NB4 (cell line): ENCODE measurements at regions not wholly inside any gene's neighbourhood (a gene's known extent, or its start where the extent isn't known, plus 50 kb on each side); places are given as distances from the start of the nearest gene placed in this dataset.
"Not testable (repeated sequence)": the region's sequence is repeated elsewhere in the genome, so short reads cannot be mapped to it uniquely, and the experiment has no call there.

ENCODE experiments used
- DNase-seq: peaks from one replicate; pipeline ENCODE4 v3.0.0; 2010; ENCODE audit warnings: low read depth
- H3K4me3 ChIP-seq: one replicate; pipeline ENCODE4 v1.5.1; 2011; ENCODE audit warnings: mild to moderate bottlenecking, low read depth, low read length, moderate library complexity
- MYC ChIP-seq: IDR thresholded peaks from 2 replicates; pipeline ENCODE4 v1.6.1; 2011; ENCODE audit warnings: low read depth, low read length
- POLR2A ChIP-seq: IDR thresholded peaks from 2 replicates; pipeline ENCODE4 v1.6.1; 2011; ENCODE audit warnings: mild to moderate bottlenecking; ENCODE audit not compliant: insufficient read length; ENCODE audit errors: extremely low read depth
- TF ChIP-seq, protein P1 (sequence below): IDR thresholded peaks from one replicate; pipeline ENCODE4 v1.5.1; 2012; ENCODE audit warnings: low read depth, low read length
- TF ChIP-seq, protein P2 (sequence below): IDR thresholded peaks from 2 replicates; pipeline ENCODE4 v1.6.1; 2011; ENCODE audit warnings: low read depth, low read length

DNA sequence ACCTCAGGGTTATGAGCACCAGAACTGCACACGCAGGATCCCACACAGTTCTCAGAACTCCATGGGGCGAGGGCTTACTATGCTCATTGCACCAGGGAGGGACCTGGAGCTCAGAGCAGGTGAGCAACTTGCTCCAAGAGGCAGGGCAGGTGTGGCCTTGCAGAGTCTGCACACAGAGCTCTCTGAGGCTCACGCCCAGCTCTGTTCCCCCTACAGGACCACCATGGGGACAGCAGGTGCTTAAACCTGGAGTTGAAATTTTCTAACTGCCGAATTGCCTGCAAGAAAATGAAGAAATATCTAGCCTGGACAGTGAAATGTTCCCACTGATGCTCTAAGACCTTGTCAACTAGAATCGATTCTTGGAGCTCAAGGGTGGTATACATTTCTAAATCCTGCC, 49.9 kb upstream of the MSMB start:
- peak; percentile 34 for DNase-seq
- H3K4me3 ChIP-seq, result not testable (repeated sequence)

GRCh38 chr10:46096446-46096845, 50.4 kb upstream of the MSMB start:
- DNase-seq, result no peak
- TF ChIP-seq, protein P1, sequence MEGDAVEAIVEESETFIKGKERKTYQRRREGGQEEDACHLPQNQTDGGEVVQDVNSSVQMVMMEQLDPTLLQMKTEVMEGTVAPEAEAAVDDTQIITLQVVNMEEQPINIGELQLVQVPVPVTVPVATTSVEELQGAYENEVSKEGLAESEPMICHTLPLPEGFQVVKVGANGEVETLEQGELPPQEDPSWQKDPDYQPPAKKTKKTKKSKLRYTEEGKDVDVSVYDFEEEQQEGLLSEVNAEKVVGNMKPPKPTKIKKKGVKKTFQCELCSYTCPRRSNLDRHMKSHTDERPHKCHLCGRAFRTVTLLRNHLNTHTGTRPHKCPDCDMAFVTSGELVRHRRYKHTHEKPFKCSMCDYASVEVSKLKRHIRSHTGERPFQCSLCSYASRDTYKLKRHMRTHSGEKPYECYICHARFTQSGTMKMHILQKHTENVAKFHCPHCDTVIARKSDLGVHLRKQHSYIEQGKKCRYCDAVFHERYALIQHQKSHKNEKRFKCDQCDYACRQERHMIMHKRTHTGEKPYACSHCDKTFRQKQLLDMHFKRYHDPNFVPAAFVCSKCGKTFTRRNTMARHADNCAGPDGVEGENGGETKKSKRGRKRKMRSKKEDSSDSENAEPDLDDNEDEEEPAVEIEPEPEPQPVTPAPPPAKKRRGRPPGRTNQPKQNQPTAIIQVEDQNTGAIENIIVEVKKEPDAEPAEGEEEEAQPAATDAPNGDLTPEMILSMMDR, result no peak
- TF ChIP-seq, protein P2, sequence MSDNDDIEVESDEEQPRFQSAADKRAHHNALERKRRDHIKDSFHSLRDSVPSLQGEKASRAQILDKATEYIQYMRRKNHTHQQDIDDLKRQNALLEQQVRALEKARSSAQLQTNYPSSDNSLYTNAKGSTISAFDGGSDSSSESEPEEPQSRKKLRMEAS, result no peak
- TF ChIP-seq POLR2A, result no peak
- no peak for TF ChIP-seq MYC
- no peak overlapping the region for H3K4me3 ChIP-seq

GRCh38 chr10:46096909-46097575, 51.0 kb upstream of the MSMB start:
- no peak overlapping the region for H3K4me3 ChIP-seq
- TF ChIP-seq, protein P2, result peak; percentile 38; the same call in 1 of the 2 replicates
- TF ChIP-seq MYC (0 out of 2 replicates have a peak, but pooled peaks have one; percentile 18), POLR2A (peak; percentile 27)
- TF ChIP-seq, protein P1, result no peak
- peak; percentile 74 for DNase-seq

DNA sequence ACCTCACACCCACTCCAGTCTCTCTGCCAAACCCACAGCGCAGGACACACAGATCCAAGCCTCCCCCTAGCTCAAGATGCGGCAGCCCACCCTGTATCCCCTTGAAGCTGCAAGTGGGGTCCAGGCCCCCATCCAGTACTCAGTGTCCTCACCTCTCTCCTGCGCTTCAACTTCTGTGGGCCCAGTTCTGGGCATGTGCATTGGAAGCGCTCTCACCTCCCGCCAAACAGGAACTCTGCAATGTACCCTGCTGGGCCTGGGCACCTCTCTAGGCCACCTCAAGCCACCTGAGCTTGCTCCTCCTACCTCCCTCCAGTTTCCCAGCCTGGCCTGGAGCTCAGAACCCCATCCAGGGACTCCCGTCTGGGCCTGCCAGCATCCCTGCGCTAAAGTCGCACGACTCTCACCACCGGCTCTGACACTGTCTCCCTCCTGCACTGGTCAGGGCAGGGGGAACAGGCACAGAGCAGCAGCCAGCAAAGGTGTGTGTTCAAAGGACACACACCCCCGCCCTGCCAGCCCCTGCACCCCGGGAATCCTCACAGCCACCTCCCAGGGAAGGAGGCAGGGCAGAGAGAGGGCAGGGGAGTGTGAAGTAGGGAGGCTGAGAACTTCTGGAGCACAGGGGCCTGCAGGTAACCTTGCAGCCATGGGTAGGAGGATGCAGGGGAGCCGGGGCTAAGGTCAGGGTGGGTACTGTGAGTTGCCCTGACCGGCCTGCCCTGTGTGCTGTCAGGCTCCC, 51.7 kb upstream of the MSMB start:
- DNase-seq, result no peak
- H3K4me3 ChIP-seq, result no peak overlapping the region
- TF ChIP-seq, protein P2, result no peak
- TF ChIP-seq MYC (no peak), POLR2A (no peak)
- TF ChIP-seq, protein P1, result no peak

GRCh38 chr10:46098386-46098785, 52.3 kb upstream of the MSMB start:
- TF ChIP-seq, protein P2, result no peak
- TF ChIP-seq, protein P1, result no peak
- no peak for TF ChIP-seq POLR2A
- no peak for TF ChIP-seq MYC
- no peak for DNase-seq
- no peak overlapping the region for H3K4me3 ChIP-seq

DNA sequence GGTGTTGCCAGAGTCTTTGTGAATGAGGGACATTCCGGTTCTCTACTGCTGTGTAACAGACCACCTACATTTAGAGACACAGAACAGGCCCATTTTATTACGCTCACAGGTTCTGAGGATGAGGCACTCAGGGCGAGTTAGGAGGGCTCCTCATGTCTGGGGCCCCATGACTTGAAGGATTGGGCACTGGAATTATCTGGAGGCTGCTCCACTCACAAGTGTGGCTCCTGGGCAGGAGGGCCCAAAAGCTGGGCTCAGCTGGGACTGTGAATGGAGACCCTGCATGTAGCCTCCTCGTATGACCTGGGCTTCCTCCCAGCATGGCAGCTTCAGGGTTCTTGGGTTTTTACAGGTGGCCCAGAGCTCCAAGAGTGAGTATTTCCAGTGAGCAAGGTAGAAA, 52.9 kb upstream of the MSMB start:
- DNase-seq, H3K4me3 ChIP-seq: not testable (repeated sequence)

GRCh38 chr10:46104071-46104585, 58.1 kb upstream of the MSMB start:
- no peak overlapping the region for H3K4me3 ChIP-seq
- no peak for TF ChIP-seq POLR2A
- DNase-seq, result no peak

DNA sequence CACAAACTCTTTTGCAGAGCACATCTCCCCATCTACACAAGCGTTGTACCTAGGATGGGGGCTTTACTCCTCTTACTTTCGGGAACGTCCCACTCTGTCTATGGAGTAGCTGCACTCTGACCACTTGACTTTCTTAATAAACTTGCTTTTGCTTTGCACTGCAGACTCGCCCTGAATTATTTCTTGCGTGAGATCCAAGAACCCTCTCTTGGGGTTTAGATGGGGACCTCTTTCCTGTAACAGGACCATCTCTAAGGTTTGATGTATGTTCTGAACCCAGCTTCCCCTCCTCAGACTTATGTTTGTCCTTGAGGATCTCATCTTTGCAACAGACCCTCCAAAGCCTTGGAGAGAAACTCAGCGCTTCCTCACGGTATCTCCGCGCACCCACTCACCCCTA, 59.3 kb upstream of the MSMB start:
- not testable (repeated sequence) for H3K4me3 ChIP-seq, DNase-seq

DNA sequence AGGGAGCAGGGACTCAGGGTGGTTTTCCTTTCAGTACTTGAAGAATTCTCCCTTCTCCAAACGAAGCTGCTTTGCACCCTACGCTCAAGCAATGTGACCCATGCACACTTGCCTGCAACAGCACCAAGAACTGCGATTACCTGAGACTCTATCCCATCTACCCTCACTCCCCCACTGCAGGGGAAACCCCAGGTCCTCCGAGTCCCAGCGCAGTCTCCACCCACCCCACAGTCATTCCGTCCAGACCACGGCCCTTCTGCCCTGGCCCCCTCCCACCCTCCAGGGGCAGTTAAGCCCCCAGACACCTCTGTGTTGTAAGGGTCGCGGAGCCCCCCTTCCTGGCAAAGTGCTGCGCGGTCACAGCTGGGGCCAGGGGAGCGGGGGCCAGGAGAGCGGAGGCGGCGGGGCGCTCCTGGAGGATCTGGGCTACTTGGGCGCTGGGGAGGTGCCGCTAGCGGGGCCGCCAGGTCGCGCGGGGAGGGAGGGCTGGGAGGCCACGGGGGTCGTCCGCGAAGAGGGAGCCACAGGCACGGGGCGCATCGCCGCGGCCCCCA, 59.9 kb upstream of the MSMB start:
- peak overlapping the region; percentile 64 for H3K4me3 ChIP-seq
- not testable (repeated sequence) for DNase-seq
